Endothelial cell of umbilical vein (primary cell): ENCODE measurements at regions not wholly inside any gene's neighbourhood (a gene's known extent, or its start where the extent isn't known, plus 50 kb on each side); places are given as distances from the start of the nearest gene placed in this dataset.

ENCODE experiments used
- BruUV-seq: library from RNA; stranded (reverse); fragments of 400-500 nt; replicated peaks from 2 replicates; lab custom pipeline; 2021; lab: Mats Ljungman, UMichigan
- CTCF ChIA-PET: fragments of 300-600, 350-600 bp; sonication (Branson Sonifier 250); formaldehyde crosslinking; loops from one replicate; lab custom pipeline; 2021; ENCODE audit warnings: antibody characterized with exemption, inconsistent platforms; lab: Charles Lee
- POLR2A ChIA-PET: fragments of 300-600, 350-600 bp; sonication (Branson Sonifier 250); formaldehyde crosslinking; loops from one replicate; lab custom pipeline; 2021; ENCODE audit warnings: antibody characterized with exemption, inconsistent platforms; lab: Charles Lee
- DNase-seq: peaks from one replicate; pipeline ENCODE4 v3.0.0-alpha.2; 2011; ENCODE audit warnings: low read depth, low spot score
- FAIRE-seq: peaks from 2 replicates; lab custom pipeline; 2011; peaks lifted over from hg19 to GRCh38; lab: Jason Lieb, UNC
- H2AFZ ChIP-seq: 2 replicates; pipeline ENCODE4 v1.6.0; 2012; ENCODE audit warnings: low read depth, low read length, control low read depth, inconsistent platforms
- H3K27ac ChIP-seq: 2 replicates; pipeline ENCODE4 v1.5.1; 2011; ENCODE audit warnings: low read depth, mild to moderate bottlenecking, control low read depth, low read length, moderate library complexity; ENCODE audit not compliant: insufficient read depth
- H3K27me3 ChIP-seq, 2 experiments: 2 replicates each; pipeline versions ENCODE4 v1.6.0 to v1.6.1; 2011; ENCODE audit warnings: low read length in 2 of 2, mixed read lengths in 1 of 2; ENCODE audit not compliant: control insufficient read depth in 2 of 2, insufficient read depth in 2 of 2
- H3K36me3 ChIP-seq, 2 experiments: 2 replicates in 1 of 2; 3 replicates in 1 of 2; pipeline ENCODE4 v1.5.1; 2011; ENCODE audit warnings: low read length in 2 of 2, mild to moderate bottlenecking in 1 of 2, moderate library complexity in 1 of 2; ENCODE audit not compliant: control insufficient read depth in 2 of 2, insufficient read depth in 2 of 2; ENCODE audit errors: extremely low read depth in 1 of 2
- H3K4me1 ChIP-seq: 3 replicates; pipeline ENCODE4 v1.5.1; 2011; ENCODE audit warnings: mild to moderate bottlenecking, low read length; ENCODE audit not compliant: control insufficient read depth, insufficient read depth; ENCODE audit errors: extremely low read depth
- H3K4me2 ChIP-seq: 2 replicates; pipeline ENCODE4 v1.6.1; 2011; ENCODE audit warnings: low read length, control low read depth, mixed read lengths; ENCODE audit not compliant: insufficient read depth
- H3K4me3 ChIP-seq, 3 experiments: fragments of 200-600 bp in 1 of 3; sonication (generic), shearing (Covaris generic) in 1 of 3; replicated peaks in 1 of 3; 2 replicates each; pipeline ENCODE4 v1.5.1; 2011 to 2016; ENCODE audit warnings: control low read depth in 3 of 3, low read length in 3 of 3, mild to moderate bottlenecking in 2 of 3, inconsistent platforms in 1 of 3, low read depth in 1 of 3, moderate library complexity in 1 of 3; ENCODE audit not compliant: insufficient read depth in 1 of 3
- H3K79me2 ChIP-seq: 2 replicates; pipeline ENCODE4 v1.6.0; 2012; ENCODE audit warnings: low read length, inconsistent platforms; ENCODE audit not compliant: control insufficient read depth, insufficient read depth
- H3K9ac ChIP-seq: replicated peaks from 2 replicates; pipeline ENCODE3; 2011; ENCODE audit warnings: low read length, control low read depth; ENCODE audit not compliant: insufficient read depth; ENCODE audit errors: extremely low read depth
- H3K9me1 ChIP-seq: replicated peaks from 3 replicates; pipeline ENCODE4 v1.6.0; 2011; ENCODE audit warnings: mild to moderate bottlenecking, low read length; ENCODE audit not compliant: control insufficient read depth, insufficient read depth; ENCODE audit errors: extremely low read depth
- H3K9me3 ChIP-seq: replicated peaks from 2 replicates; pipeline ENCODE4 v1.5.1; 2012; ENCODE audit warnings: low read length, inconsistent platforms; ENCODE audit not compliant: control insufficient read depth, insufficient read depth
- H4K20me1 ChIP-seq: replicated peaks from 2 replicates; pipeline ENCODE3; 2011; ENCODE audit warnings: mild to moderate bottlenecking, low read length; ENCODE audit not compliant: control insufficient read depth, insufficient read depth; ENCODE audit errors: extremely low read depth
- CTCF ChIP-seq, 2 donors: IDR thresholded peaks; 1 replicate in 1 of 2; 2 replicates in 1 of 2; pipeline ENCODE4 v1.5.1; 2011; ENCODE audit warnings: low read length in 2 of 2, mild to moderate bottlenecking in 2 of 2, moderate library complexity in 2 of 2, control low read depth in 1 of 2, inconsistent platforms in 1 of 2, low read depth in 1 of 2; ENCODE audit not compliant: insufficient read depth in 1 of 2; ENCODE audit errors: extremely low read depth in 1 of 2
- EZH2 ChIP-seq: IDR thresholded peaks from 2 replicates; pipeline ENCODE4 v1.6.1; 2012; ENCODE audit warnings: borderline replicate concordance, low read depth, mild to moderate bottlenecking, moderate library complexity, low read length, inconsistent platforms; ENCODE audit not compliant: severe bottlenecking
- FOS ChIP-seq: IDR thresholded peaks from 2 replicates; pipeline ENCODE4 v1.6.1; 2011; ENCODE audit warnings: mild to moderate bottlenecking, low read length, moderate library complexity, borderline replicate concordance; ENCODE audit not compliant: insufficient read depth
- GATA2 ChIP-seq: IDR thresholded peaks from 2 replicates; pipeline ENCODE4 v1.7.0; 2011; ENCODE audit warnings: low read depth, mild to moderate bottlenecking, moderate library complexity, mixed read lengths, low read length; ENCODE audit not compliant: insufficient read length, insufficient read depth
- JUN ChIP-seq: IDR thresholded peaks from 2 replicates; pipeline ENCODE4 v1.6.1; 2011; ENCODE audit warnings: borderline replicate concordance, low read depth; ENCODE audit not compliant: insufficient read length, insufficient read depth
- MYC ChIP-seq: IDR thresholded peaks from one replicate; pipeline ENCODE4 v1.6.1; 2011; ENCODE audit warnings: mild to moderate bottlenecking, low read depth, low read length
- POLR2A ChIP-seq: IDR thresholded peaks from 2 replicates; pipeline ENCODE4 v1.6.1; 2012; ENCODE audit warnings: low read depth, mild to moderate bottlenecking, control low read depth, low read length
- POLR2AphosphoS5 ChIP-seq: IDR thresholded peaks from 2 replicates; pipeline ENCODE4 v1.6.1; 2012; ENCODE audit warnings: low read depth, mild to moderate bottlenecking, control low read depth, low read length, moderate library complexity; ENCODE audit not compliant: insufficient read depth
- dilution Hi-C: fragments of 300-500 bp; cut with MboI; formaldehyde crosslinking; loops from one replicate; pipeline ENCODE4 v1.15.0; 2019; ENCODE audit warnings: low sequenced_read_pairs; ENCODE audit not compliant: extremely low pct_ligation_motif_present
- intact Hi-C: fragments of 100-400 bp; cut with micrococcal nuclease; formaldehyde crosslinking; loops from one replicate; pipeline ENCODE4 v1.10.0; 2022
- TF ChIP-seq, protein P1 (sequence below): IDR thresholded peaks from 2 replicates; pipeline ENCODE4 v1.6.1; 2011; ENCODE audit not compliant: insufficient read depth, insufficient read length

GRCh38 chr9:25207402-25208195 lies 470.6 kb downstream of the TUSC1 start:
- no peak for FAIRE-seq
- no TSS peak for BruUV-seq
- H3K9me3 ChIP-seq: no peaks in the 10 kb centered on the region
- no peaks in the 10 kb centered on the region for H4K20me1 ChIP-seq
- no peaks in the 10 kb centered on the region for H3K36me3 ChIP-seq
- no peak for DNase-seq
- no peaks in the 10 kb centered on the region for H3K79me2 ChIP-seq
- dilution Hi-C loops: no loop called here
- H2AFZ ChIP-seq: no peak overlapping the region
- no peak overlapping the region for H3K9ac ChIP-seq
- no peak overlapping the region for H3K4me2 ChIP-seq
- no peaks in the 10 kb centered on the region for H3K27me3 ChIP-seq
- H3K27ac ChIP-seq: no peak overlapping the region
- H3K4me1 ChIP-seq: no peaks in the 10 kb centered on the region
- H3K9me1 ChIP-seq: no peaks in the 10 kb centered on the region
- intact Hi-C loops: no loop called here
- CTCF ChIA-PET: no interaction called here
- no peak overlapping the region for H3K4me3 ChIP-seq
- POLR2A ChIA-PET: no interaction called here
- TF ChIP-seq CTCF (IDR thresholded peaks at IDR 0.05; ENCODE audit: extremely low read depth in 1 of 2, insufficient read depth in 1 of 2, low read depth in 1 of 2, low read length in 2 of 2) (no peak), FOS (no peak), MYC (no peak)

DNA sequence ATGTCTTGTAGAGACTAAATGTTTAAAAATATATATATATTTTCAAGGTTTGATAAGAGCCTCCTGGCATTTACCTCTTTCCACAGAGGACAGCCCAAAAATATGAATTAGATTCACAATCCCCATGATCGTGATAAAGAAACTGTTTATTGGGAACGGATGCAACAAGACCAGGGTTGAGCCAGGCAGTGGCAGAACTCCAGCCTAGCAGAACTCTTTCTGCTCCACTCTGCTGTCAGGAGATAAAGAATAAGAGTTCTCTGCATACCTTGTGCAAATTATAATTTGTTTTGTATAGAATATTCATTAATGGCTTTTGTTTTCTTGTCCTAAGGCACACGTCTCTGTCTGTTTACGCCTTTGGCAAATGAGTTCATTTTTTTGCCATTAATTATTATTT lies 472.2 kb downstream of the TUSC1 start:
- H3K36me3 ChIP-seq: no peaks in the 10 kb centered on the region
- no peak overlapping the region for H3K27ac ChIP-seq
- DNase-seq (no peak), FAIRE-seq (no peak)
- no peaks in the 10 kb centered on the region for H3K27me3 ChIP-seq
- dilution Hi-C loops (no loop called here), intact Hi-C loops (no loop called here)
- ChIA-PET POLR2A (no interaction called here), CTCF (no interaction called here)
- no peak for TF ChIP-seq POLR2A
- no peak for TF ChIP-seq CTCF (IDR thresholded peaks at IDR 0.05; ENCODE audit: extremely low read depth in 1 of 2, insufficient read depth in 1 of 2, low read depth in 1 of 2, low read length in 2 of 2)
- no peak for TF ChIP-seq GATA2
- no peak for TF ChIP-seq POLR2AphosphoS5
- TF ChIP-seq, protein P1, sequence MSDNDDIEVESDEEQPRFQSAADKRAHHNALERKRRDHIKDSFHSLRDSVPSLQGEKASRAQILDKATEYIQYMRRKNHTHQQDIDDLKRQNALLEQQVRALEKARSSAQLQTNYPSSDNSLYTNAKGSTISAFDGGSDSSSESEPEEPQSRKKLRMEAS: no peak
- no peak for TF ChIP-seq FOS
- TF ChIP-seq EZH2: no peak
- no peak for TF ChIP-seq MYC
- no peak for TF ChIP-seq JUN
- H3K4me2 ChIP-seq: no peak overlapping the region
- no peaks in the 10 kb centered on the region for H3K79me2 ChIP-seq
- no peak overlapping the region for H3K9ac ChIP-seq
- no peaks in the 10 kb centered on the region for H4K20me1 ChIP-seq
- no peak overlapping the region for H3K4me3 ChIP-seq
- no peaks in the 10 kb centered on the region for H3K9me1 ChIP-seq
- H3K9me3 ChIP-seq: no peaks in the 10 kb centered on the region
- H3K4me1 ChIP-seq: no peaks in the 10 kb centered on the region
- no TSS peak for BruUV-seq
- H2AFZ ChIP-seq: no peak overlapping the region
